ENCODE measurements at regions not wholly inside any gene's neighbourhood (a gene's known extent, or its start where the extent isn't known, plus 50 kb on each side); places are given as distances from the start of the nearest gene placed in this dataset.

- ChIA-PET CTCF (no interaction called here), POLR2A (no interaction called here)
- H3K4me1 Mint-ChIP-seq (ENCODE audit: low read depth) = no peaks in the 10 kb centered on the region
- no peaks in the 10 kb centered on the region for H3K36me3 Mint-ChIP-seq (ENCODE audit: low read depth)
- no peak overlapping the region for H3K27ac Mint-ChIP-seq
- intact Hi-C loops (cut with micrococcal nuclease) = no loop called here
- H3K9me3 Mint-ChIP-seq = peaks cover 12% of the 10 kb centered on the region
- no peaks in the 10 kb centered on the region for H3K27me3 Mint-ChIP-seq
- TF ChIP-seq CTCF (IDR thresholded peaks at IDR 0.05) = no peak
- ATAC-seq = no peak
- no peak overlapping the region for H3K4me3 Mint-ChIP-seq
- DNase-seq = no peak
Observed at GRCh38 chr5:28877050-28877449, 1838.7 kb upstream of the CDH9 start.

GRCh38 chr5:28864006-28864405 lies 1825.6 kb upstream of the CDH9 start:
- H3K4me3 Mint-ChIP-seq = no peak overlapping the region
- POLR2A ChIA-PET = no interaction called here
- no peaks in the 10 kb centered on the region for H3K4me1 Mint-ChIP-seq (ENCODE audit: low read depth)
- CTCF ChIA-PET = no interaction called here
- no peaks in the 10 kb centered on the region for H3K27me3 Mint-ChIP-seq
- intact Hi-C loops (cut with micrococcal nuclease) = no loop called here
- ATAC-seq (no peak), DNase-seq (no peak)
- no peak overlapping the region for H3K27ac Mint-ChIP-seq
- TF ChIP-seq CTCF (IDR thresholded peaks at IDR 0.05) = no peak
- peaks cover 4% of the 10 kb centered on the region for H3K9me3 Mint-ChIP-seq
- no peaks in the 10 kb centered on the region for H3K36me3 Mint-ChIP-seq (ENCODE audit: low read depth)

GRCh38 chr5:28862860-28863196 lies 1824.4 kb upstream of the CDH9 start:
- ATAC-seq = no peak
- no peak for TF ChIP-seq CTCF (IDR thresholded peaks at IDR 0.05)
- intact Hi-C loops (cut with micrococcal nuclease) = no loop called here
- Mint-ChIP-seq H3K27ac (no peak overlapping the region), H3K4me1 (ENCODE audit: low read depth) (no peaks in the 10 kb centered on the region), H3K9me3 (peaks cover 2% of the 10 kb centered on the region), H3K27me3 (no peaks in the 10 kb centered on the region), H3K36me3 (ENCODE audit: low read depth) (no peaks in the 10 kb centered on the region), H3K4me3 (no peak overlapping the region)
- DNase-seq = no peak
- POLR2A ChIA-PET = no interaction called here
- CTCF ChIA-PET = no interaction called here

- CTCF ChIA-PET = no interaction called here
- Mint-ChIP-seq H3K4me3 (no peak overlapping the region), H3K9me3 (peaks cover 2% of the 10 kb centered on the region), H3K27me3 (no peaks in the 10 kb centered on the region), H3K27ac (no peak overlapping the region), H3K4me1 (ENCODE audit: low read depth) (no peaks in the 10 kb centered on the region), H3K36me3 (ENCODE audit: low read depth) (no peaks in the 10 kb centered on the region)
- ATAC-seq (no peak), DNase-seq (no peak)
- no peak for TF ChIP-seq CTCF (IDR thresholded peaks at IDR 0.05)
- POLR2A ChIA-PET = no interaction called here
- intact Hi-C loops (cut with micrococcal nuclease) = no loop called here
Observed at GRCh38 chr5:28862137-28862859, 1823.9 kb upstream of the CDH9 start.

GRCh38 chr5:28855626-28856025 lies 1817.2 kb upstream of the CDH9 start:
- intact Hi-C loops (cut with micrococcal nuclease) = no loop called here
- Mint-ChIP-seq H3K4me1 (ENCODE audit: low read depth) (no peaks in the 10 kb centered on the region), H3K27ac (no peak overlapping the region), H3K9me3 (peaks cover 17% of the 10 kb centered on the region), H3K36me3 (ENCODE audit: low read depth) (no peaks in the 10 kb centered on the region), H3K27me3 (no peaks in the 10 kb centered on the region), H3K4me3 (no peak overlapping the region)
- no peak for TF ChIP-seq CTCF (IDR thresholded peaks at IDR 0.05)
- no peak for DNase-seq
- ChIA-PET CTCF (no interaction called here), POLR2A (no interaction called here)
- no peak for ATAC-seq
